BLaER1 treated with 17β-estradiol and CSF1 and Interleukin-3, amounts not matched to agents 10 nM and 100 nM (cell line): ENCODE measurements at regions not wholly inside any gene's neighbourhood (a gene's known extent, or its start where the extent isn't known, plus 50 kb on each side); places are given as distances from the start of the nearest gene placed in this dataset.
"Not testable (repeated sequence)": the region's sequence is repeated elsewhere in the genome, so short reads cannot be mapped to it uniquely, and the experiment has no call there.

Source experiments
- H3K27ac ChIP-seq, 11 experiments: shearing (Covaris generic); formaldehyde crosslinking; 2 replicates each; pipeline ENCODE4 v1.8.1; 2022
- H3K27me3 ChIP-seq, 11 experiments: shearing (Covaris generic); formaldehyde crosslinking; 2 replicates each; pipeline ENCODE4 v1.8.1; 2022
- H3K36me3 ChIP-seq, 11 experiments: shearing (Covaris generic); formaldehyde crosslinking; 2 replicates each; pipeline ENCODE4 v1.8.1; 2022
- H3K4me1 ChIP-seq, 10 experiments: shearing (Covaris generic); formaldehyde crosslinking; 2 replicates each; pipeline ENCODE4 v1.8.1; 2022
- H3K4me2 ChIP-seq, 11 experiments: shearing (Covaris generic); formaldehyde crosslinking; 2 replicates each; pipeline ENCODE4 v1.8.1; 2022
- H3K4me3 ChIP-seq, 10 experiments: shearing (Covaris generic); formaldehyde crosslinking; 2 replicates each; pipeline ENCODE4 v1.8.1; 2022
- H3K9ac ChIP-seq, 11 experiments: shearing (Covaris generic); formaldehyde crosslinking; 2 replicates each; pipeline ENCODE4 v1.8.1; 2022
- H3K9me3 ChIP-seq, 11 experiments: shearing (Covaris generic); formaldehyde crosslinking; replicated peaks in 1 of 11; 2 replicates each; pipeline ENCODE4 v1.8.1; 2022
- H4K20me1 ChIP-seq, 11 experiments: shearing (Covaris generic); formaldehyde crosslinking; 2 replicates each; pipeline ENCODE4 v1.8.1; 2022
- Cebpa-rat ChIP-seq, 11 experiments: shearing (Covaris generic); IDR thresholded peaks; 2 replicates each; pipeline ENCODE4 v1.8.1; 2022

- Histone ChIP-seq H3K4me3 (no peak overlapping the region), H3K4me1 (no peaks in the 10 kb centered on the region), H3K36me3 (no peaks in the 10 kb centered on the region), H3K9ac (no peak overlapping the region), H3K27me3 (no peaks in the 10 kb centered on the region), H3K9me3 (no peaks in the 10 kb centered on the region), H3K27ac (no peak overlapping the region), H4K20me1 (no peaks in the 10 kb centered on the region), H3K4me2 (no peak overlapping the region)
- no peak for TF ChIP-seq Cebpa-rat (IDR thresholded peaks at IDR 0.05)
Measured at GRCh38 chr21:10463156-10463555, 58.2 kb upstream of the TPTE start.

GRCh38 chr21:10464975-10465374 lies 56.4 kb upstream of the TPTE start:
- Histone ChIP-seq H3K9ac (no peak overlapping the region), H3K36me3 (no peaks in the 10 kb centered on the region), H3K9me3 (no peaks in the 10 kb centered on the region), H4K20me1 (no peaks in the 10 kb centered on the region), H3K27me3 (no peaks in the 10 kb centered on the region), H3K27ac (no peak overlapping the region), H3K4me2 (no peak overlapping the region), H3K4me3 (no peak overlapping the region), H3K4me1 (no peaks in the 10 kb centered on the region)
- TF ChIP-seq Cebpa-rat (IDR thresholded peaks at IDR 0.05) = no peak

- H3K27me3 ChIP-seq, H3K9me3 ChIP-seq, H3K4me2 ChIP-seq, H3K4me1 ChIP-seq, H3K27ac ChIP-seq, H4K20me1 ChIP-seq, H3K4me3 ChIP-seq, H3K36me3 ChIP-seq, H3K9ac ChIP-seq: not testable (repeated sequence)
Measured at GRCh38 chr21:10465524-10466110, 55.8 kb upstream of the TPTE start.

DNA sequence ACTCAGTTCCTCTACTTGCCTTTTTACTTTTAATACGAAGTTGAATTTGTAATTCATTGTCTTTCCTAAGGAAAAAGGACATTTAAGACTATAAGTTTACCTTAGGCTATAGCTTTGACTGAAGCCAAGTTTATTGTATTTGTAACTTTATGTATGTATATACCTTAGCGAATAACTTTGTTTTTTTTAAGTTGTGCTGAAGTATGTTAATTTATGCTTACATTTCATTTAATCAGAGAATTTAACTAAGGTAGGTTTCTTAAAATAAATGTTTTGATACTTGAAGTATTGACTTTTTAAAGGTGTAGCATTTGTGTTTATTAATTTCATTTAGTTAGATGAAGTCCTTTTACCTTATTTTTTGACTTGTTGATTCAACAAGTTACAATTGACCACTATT lies 55.2 kb upstream of the TPTE start:
- no peaks in the 10 kb centered on the region for H3K27me3 ChIP-seq
- no peaks in the 10 kb centered on the region for H3K36me3 ChIP-seq
- H3K4me1 ChIP-seq = no peaks in the 10 kb centered on the region
- no peak overlapping the region for H3K27ac ChIP-seq
- no peak overlapping the region for H3K4me2 ChIP-seq
- no peaks in the 10 kb centered on the region for H3K9me3 ChIP-seq
- H3K4me3 ChIP-seq = no peak overlapping the region
- H3K9ac ChIP-seq = no peak overlapping the region
- TF ChIP-seq Cebpa-rat (IDR thresholded peaks at IDR 0.05) = no peak
- H4K20me1 ChIP-seq = no peaks in the 10 kb centered on the region
